GM12878 (cell line): ENCODE measurements at regions not wholly inside any gene's neighbourhood (a gene's known extent, or its start where the extent isn't known, plus 50 kb on each side); places are given as distances from the start of the nearest gene placed in this dataset.

Experiments used
- ATAC-seq: fragments of 200-7000 bp; cut with Tn5 transposase; 3 replicates; pipeline ENCODE4 v1.9.1; 2020; ENCODE audit warnings: mild to moderate bottlenecking, moderate library complexity
- BruUV-seq: library from RNA; stranded (reverse); fragments of 400-500 nt; replicated peaks from 2 replicates; lab custom pipeline; 2021; lab: Mats Ljungman, UMichigan
- CTCF ChIA-PET: fragments of 300-600 bp; sonication (Branson Sonifier 250); formaldehyde crosslinking; extraction: SDS; loops from one replicate; lab custom pipeline; 2021; ENCODE audit warnings: inconsistent platforms; lab: Yijun Ruan, JAX
- POLR2A ChIA-PET: fragments of 350-600 bp; formaldehyde crosslinking; extraction: SDS; loops from one replicate; lab custom pipeline; 2021; ENCODE audit warnings: inconsistent platforms; lab: Charles Lee
- RAD21 ChIA-PET: fragments of 300-600 bp; sonication (Branson Sonifier 250); formaldehyde crosslinking; loops from one replicate; lab custom pipeline; 2023; ENCODE audit warnings: antibody characterized with exemption; ENCODE audit not compliant: unreplicated experiment; lab: Charles Lee
- SMC1A ChIA-PET: fragments of 300-600 bp; sonication (Branson Sonifier 250); formaldehyde crosslinking; loops from one replicate; lab custom pipeline; 2023; ENCODE audit not compliant: unreplicated experiment, uncharacterized antibody; lab: Charles Lee
- DNase-seq: peaks from one replicate; pipeline ENCODE4 v3.0.0-alpha.2; 2011; ENCODE audit warnings: low read depth, low spot score
- FAIRE-seq: peaks from 3 replicates; lab custom pipeline; 2011; peaks lifted over from hg19 to GRCh38; lab: Jason Lieb, UNC
- H2AFZ ChIP-seq: 2 replicates; pipeline ENCODE4 v1.6.0; 2011; ENCODE audit warnings: low read depth, low read length, control low read depth; ENCODE audit not compliant: control insufficient read depth
- H3K27ac ChIP-seq: 2 replicates; pipeline ENCODE4 v1.5.1; 2011; ENCODE audit warnings: control low read depth; ENCODE audit not compliant: control insufficient read depth, insufficient read depth
- H3K27me3 ChIP-seq, 2 experiments: replicated peaks in 1 of 2; 2 replicates each; pipeline versions ENCODE4 v1.6.0 to v1.6.1; 2011; ENCODE audit warnings: low read length in 1 of 2; ENCODE audit not compliant: control insufficient read depth in 2 of 2, insufficient read depth in 2 of 2
- H3K36me3 ChIP-seq, 2 experiments: 2 replicates each; pipeline ENCODE4 v1.5.1; 2011; ENCODE audit warnings: low read length in 1 of 2; ENCODE audit not compliant: control insufficient read depth in 2 of 2, insufficient read depth in 2 of 2
- H3K4me1 ChIP-seq: 2 replicates; pipeline ENCODE4 v1.6.1; 2011; ENCODE audit warnings: mild to moderate bottlenecking, low read length, moderate library complexity, mixed read lengths; ENCODE audit not compliant: control insufficient read depth, insufficient read depth
- H3K4me2 ChIP-seq: 2 replicates; pipeline ENCODE4 v1.6.0; 2011; ENCODE audit warnings: control low read depth; ENCODE audit not compliant: control insufficient read depth, insufficient read depth
- H3K4me3 ChIP-seq: fragments of 200-600 bp; sonication (generic); 2 replicates; pipeline ENCODE4 v1.5.1; 2016
- H3K79me2 ChIP-seq: 2 replicates; pipeline ENCODE4 v1.6.0; 2011; ENCODE audit warnings: low read length; ENCODE audit not compliant: control insufficient read depth, insufficient read depth
- H3K9ac ChIP-seq: 2 replicates; pipeline ENCODE4 v1.8.0; 2011; ENCODE audit warnings: low read length, control low read depth, mixed read lengths; ENCODE audit not compliant: control insufficient read depth, insufficient read depth
- H3K9me3 ChIP-seq: replicated peaks from 3 replicates; pipeline ENCODE4 v1.5.1; 2011; ENCODE audit warnings: mild to moderate bottlenecking, low read length; ENCODE audit not compliant: control insufficient read depth, insufficient read depth
- H4K20me1 ChIP-seq: 2 replicates; pipeline ENCODE4 v1.6.0; 2011; ENCODE audit not compliant: control insufficient read depth, insufficient read depth
- CUX1 ChIP-seq: IDR thresholded peaks from 2 replicates; pipeline ENCODE4 v1.6.1; 2012; ENCODE audit warnings: improper control_type of control experiment, low read depth, low read length; ENCODE audit not compliant: insufficient replicate concordance
- KLF5 ChIP-seq: fragments of 450-650 bp; IDR thresholded peaks from 2 replicates; pipeline ENCODE4 v1.6.1; 2014; ENCODE audit warnings: mild to moderate bottlenecking; ENCODE audit not compliant: partially characterized antibody
- NFXL1 ChIP-seq: fragments of 450-650 bp; IDR thresholded peaks from 2 replicates; pipeline ENCODE4 v1.6.1; 2017; ENCODE audit warnings: antibody characterized with exemption, mild to moderate bottlenecking, borderline replicate concordance
- RCOR1 ChIP-seq: conservative IDR thresholded peaks from 2 replicates; pipeline ENCODE4 v1.6.1; 2012; ENCODE audit warnings: low read depth, low read length, improper control_type of control experiment
- ZBTB11 ChIP-seq: fragments of 450-650 bp; formaldehyde crosslinking; IDR thresholded peaks from 2 replicates; pipeline ENCODE4 v1.5.0; 2022; ENCODE audit warnings: mild to moderate bottlenecking, missing genetic modification characterization
- ZNF207 ChIP-seq: fragments of 450-650 bp; IDR thresholded peaks from 2 replicates; pipeline ENCODE4 v1.6.1; 2014; ENCODE audit warnings: antibody characterized with exemption, mild to moderate bottlenecking, borderline replicate concordance
- in situ Hi-C: fragments of 300-500 bp; cut with MboI; formaldehyde crosslinking; loops from 9 replicates; pipeline ENCODE4 v1.14.3; 2018; ENCODE audit warnings: mixed read lengths
- intact Hi-C: fragments of 100-400 bp; cut with micrococcal nuclease; formaldehyde crosslinking; loops from one replicate; pipeline ENCODE4 v1.14.2; 2022; ENCODE audit not compliant: unreplicated experiment

- ChIA-PET POLR2A (no interaction called here), CTCF (interaction anchor here (0.6 to 5.6 kb wide), 6 partner anchors 10 to 518 kb away, joined by 3 to 32 read pairs (median 4); no protein-coding TSS in a partner anchor), SMC1A (interaction anchor here (0.9 to 4.7 kb wide), 4 partner anchors 9 to 88 kb away, joined by 3 to 17 read pairs (median 6); no protein-coding TSS in a partner anchor), RAD21 (interaction anchor here (1.3 kb wide), 1 partner anchor 10 kb away, joined by 3 read pairs; no protein-coding TSS in a partner anchor)
- H3K9me3 ChIP-seq: no peaks in the 10 kb centered on the region; the same call in 2 of the 3 replicates
- H3K27me3 ChIP-seq: no peaks in the 10 kb centered on the region
- BruUV-seq: no TSS peak
- no peak overlapping the region for H3K4me2 ChIP-seq
- H3K4me3 ChIP-seq: no peak overlapping the region
- DNase-seq (no peak), ATAC-seq (no peak), FAIRE-seq (no peak)
- no peak overlapping the region for H2AFZ ChIP-seq
- no peak for TF ChIP-seq RCOR1
- TF ChIP-seq ZBTB11 (CRISPR knock-in tag): no peak
- no peak for TF ChIP-seq KLF5
- no peak for TF ChIP-seq NFXL1
- no peak for TF ChIP-seq ZNF207
- TF ChIP-seq CUX1: no peak
- no peaks in the 10 kb centered on the region for H4K20me1 ChIP-seq
- no peaks in the 10 kb centered on the region for H3K4me1 ChIP-seq
- no peaks in the 10 kb centered on the region for H3K79me2 ChIP-seq
- H3K36me3 ChIP-seq: no peaks in the 10 kb centered on the region
- intact Hi-C loops (no loop called here), in situ Hi-C loops (no loop called here)
- H3K9ac ChIP-seq: no peak overlapping the region
- H3K27ac ChIP-seq: no peak overlapping the region
Observed at GRCh38 chr4:53716011-53716410, 124.7 kb upstream of the LNX1 start.
